Keratinocyte (primary cell): ENCODE measurements at regions not wholly inside any gene's neighbourhood (a gene's known extent, or its start where the extent isn't known, plus 50 kb on each side); places are given as distances from the start of the nearest gene placed in this dataset.

Experiments
- DNase-seq: peaks from one replicate; pipeline ENCODE4 v3.0.0-alpha.2; 2011; ENCODE audit warnings: low read depth, missing footprints, low spot score
- FAIRE-seq: peaks from 2 replicates; lab custom pipeline; 2011; peaks lifted over from hg19 to GRCh38; lab: Jason Lieb, UNC
- H2AFZ ChIP-seq: 2 replicates; pipeline ENCODE4 v1.6.0; 2012; ENCODE audit warnings: low read length, control low read depth, inconsistent platforms; ENCODE audit not compliant: control insufficient read depth
- H3K27ac ChIP-seq: 2 replicates; pipeline ENCODE4 v1.5.1; 2011; ENCODE audit warnings: low read length; ENCODE audit not compliant: control insufficient read depth, insufficient read depth
- H3K27me3 ChIP-seq: 3 replicates; pipeline ENCODE4 v1.6.0; 2011; ENCODE audit warnings: low read length; ENCODE audit not compliant: control insufficient read depth, insufficient read depth; ENCODE audit errors: extremely low read depth
- H3K36me3 ChIP-seq, 2 experiments: 2 replicates in 1 of 2; 3 replicates in 1 of 2; pipeline ENCODE4 v1.5.1; 2011; ENCODE audit warnings: low read length in 2 of 2, mild to moderate bottlenecking in 1 of 2; ENCODE audit not compliant: control insufficient read depth in 2 of 2, insufficient read depth in 2 of 2; ENCODE audit errors: extremely low read depth in 1 of 2
- H3K4me1 ChIP-seq: 3 replicates; pipeline ENCODE4 v1.5.1; 2011; ENCODE audit warnings: low read length; ENCODE audit not compliant: control insufficient read depth, insufficient read depth; ENCODE audit errors: extremely low read depth
- H3K4me2 ChIP-seq: 3 replicates; pipeline ENCODE4 v1.6.0; 2011; ENCODE audit warnings: low read depth, low read length; ENCODE audit not compliant: control insufficient read depth, insufficient read depth; ENCODE audit errors: extremely low read depth
- H3K4me3 ChIP-seq, 3 experiments: fragments of 200-600 bp in 1 of 3; sonication (generic) in 1 of 3; 2 replicates in 2 of 3; 3 replicates in 1 of 3; pipeline ENCODE4 v1.5.1; 2011 to 2016; ENCODE audit warnings: low read length in 3 of 3, mild to moderate bottlenecking in 3 of 3, control low read depth in 2 of 3, inconsistent platforms in 1 of 3, low read depth in 1 of 3, mixed read lengths in 1 of 3, mixed run types in 1 of 3, moderate library complexity in 1 of 3; ENCODE audit not compliant: control insufficient read depth in 2 of 3, insufficient read depth in 2 of 3; ENCODE audit errors: extremely low read depth in 1 of 3
- H3K79me2 ChIP-seq: 2 replicates; pipeline ENCODE4 v1.6.0; 2012; ENCODE audit warnings: low read length; ENCODE audit not compliant: control insufficient read depth, insufficient read depth
- H3K9ac ChIP-seq: 3 replicates; pipeline ENCODE4 v1.6.0; 2011; ENCODE audit warnings: low read length; ENCODE audit not compliant: control insufficient read depth, insufficient read depth; ENCODE audit errors: extremely low read depth
- H3K9me1 ChIP-seq: 3 replicates; pipeline ENCODE4 v1.6.0; 2011; ENCODE audit warnings: low read length; ENCODE audit not compliant: control insufficient read depth, insufficient read depth; ENCODE audit errors: extremely low read depth
- H3K9me3 ChIP-seq: 2 replicates; pipeline ENCODE4 v1.5.1; 2012; ENCODE audit warnings: low read depth, low read length; ENCODE audit not compliant: control insufficient read depth
- H4K20me1 ChIP-seq: 3 replicates; pipeline ENCODE4 v1.6.0; 2011; ENCODE audit warnings: low read length; ENCODE audit not compliant: control insufficient read depth, insufficient read depth; ENCODE audit errors: extremely low read depth
- EZH2 ChIP-seq: IDR thresholded peaks from one replicate; pipeline ENCODE4 v1.6.1; 2012; ENCODE audit warnings: inconsistent platforms, mild to moderate bottlenecking, low read length, moderate library complexity
- dilution Hi-C: fragments of 300-500 bp; cut with MboI; formaldehyde crosslinking; loops from one replicate; pipeline ENCODE4 v1.7.0; 2020; ENCODE audit warnings: low sequenced_read_pairs; ENCODE audit not compliant: extremely low pct_ligation_motif_present
- TF ChIP-seq, protein P1 (sequence below), 3 experiments: IDR thresholded peaks in 1 of 3; conservative IDR thresholded peaks in 1 of 3; optimal IDR thresholded peaks in 1 of 3; 2 replicates in 2 of 3; 3 replicates in 1 of 3; pipeline versions ENCODE3 to v1.5.1; 2011; ENCODE audit warnings: low read length in 3 of 3, mild to moderate bottlenecking in 3 of 3, moderate library complexity in 2 of 3, control low read depth in 1 of 3, inconsistent platforms in 1 of 3; ENCODE audit not compliant: insufficient read depth in 2 of 3; ENCODE audit errors: extremely low read depth in 1 of 3

DNA sequence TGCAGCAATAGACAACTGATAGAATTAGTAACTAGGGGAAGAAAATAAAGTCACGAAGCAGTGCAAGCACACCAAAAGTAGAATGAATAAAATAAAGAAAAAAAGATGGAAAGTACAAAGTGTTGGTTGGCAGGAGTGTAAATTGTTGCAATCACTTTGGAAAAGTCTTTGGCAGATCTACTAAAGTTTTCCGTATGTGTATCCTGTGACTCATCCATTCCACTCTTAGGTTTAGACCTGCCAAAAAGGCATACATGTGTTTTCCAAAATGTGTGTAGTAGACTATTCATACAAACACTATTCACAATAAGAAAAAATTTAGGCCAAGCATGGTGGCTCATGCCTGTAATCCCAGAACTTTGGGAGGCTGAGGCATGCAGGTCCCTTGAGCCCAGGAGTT lies 282.1 kb upstream of the FSIP2 start:
- dilution Hi-C loops, result no loop called here
- Histone ChIP-seq H3K9me1 (no peaks in the 10 kb centered on the region), H3K79me2 (peaks cover 4% of the 10 kb centered on the region), H4K20me1 (no peaks in the 10 kb centered on the region), H3K4me3 (no peak overlapping the region), H3K4me2 (peak overlapping the region; percentile 47), H3K27ac (no peak overlapping the region), H2AFZ (no peak overlapping the region), H3K9me3 (no peaks in the 10 kb centered on the region), H3K4me1 (peaks cover 8% of the 10 kb centered on the region), H3K27me3 (no peaks in the 10 kb centered on the region), H3K9ac (no peak overlapping the region), H3K36me3 (peaks cover under 1 to 2% of the 10 kb centered on the region in 2 experiments)
- no peak for TF ChIP-seq EZH2
- TF ChIP-seq, protein P1, sequence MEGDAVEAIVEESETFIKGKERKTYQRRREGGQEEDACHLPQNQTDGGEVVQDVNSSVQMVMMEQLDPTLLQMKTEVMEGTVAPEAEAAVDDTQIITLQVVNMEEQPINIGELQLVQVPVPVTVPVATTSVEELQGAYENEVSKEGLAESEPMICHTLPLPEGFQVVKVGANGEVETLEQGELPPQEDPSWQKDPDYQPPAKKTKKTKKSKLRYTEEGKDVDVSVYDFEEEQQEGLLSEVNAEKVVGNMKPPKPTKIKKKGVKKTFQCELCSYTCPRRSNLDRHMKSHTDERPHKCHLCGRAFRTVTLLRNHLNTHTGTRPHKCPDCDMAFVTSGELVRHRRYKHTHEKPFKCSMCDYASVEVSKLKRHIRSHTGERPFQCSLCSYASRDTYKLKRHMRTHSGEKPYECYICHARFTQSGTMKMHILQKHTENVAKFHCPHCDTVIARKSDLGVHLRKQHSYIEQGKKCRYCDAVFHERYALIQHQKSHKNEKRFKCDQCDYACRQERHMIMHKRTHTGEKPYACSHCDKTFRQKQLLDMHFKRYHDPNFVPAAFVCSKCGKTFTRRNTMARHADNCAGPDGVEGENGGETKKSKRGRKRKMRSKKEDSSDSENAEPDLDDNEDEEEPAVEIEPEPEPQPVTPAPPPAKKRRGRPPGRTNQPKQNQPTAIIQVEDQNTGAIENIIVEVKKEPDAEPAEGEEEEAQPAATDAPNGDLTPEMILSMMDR (optimal IDR thresholded peaks at IDR 0.05 in 1 of 3, IDR thresholded peaks at IDR 0.05 in 1 of 3, conservative IDR thresholded peaks at IDR 0.05 in 1 of 3; ENCODE audit: extremely low read depth in 1 of 3, insufficient read depth in 2 of 3, low read length in 3 of 3), result no peak
- peak; percentile 48 for DNase-seq
- peak; percentile 84 for FAIRE-seq

DNA sequence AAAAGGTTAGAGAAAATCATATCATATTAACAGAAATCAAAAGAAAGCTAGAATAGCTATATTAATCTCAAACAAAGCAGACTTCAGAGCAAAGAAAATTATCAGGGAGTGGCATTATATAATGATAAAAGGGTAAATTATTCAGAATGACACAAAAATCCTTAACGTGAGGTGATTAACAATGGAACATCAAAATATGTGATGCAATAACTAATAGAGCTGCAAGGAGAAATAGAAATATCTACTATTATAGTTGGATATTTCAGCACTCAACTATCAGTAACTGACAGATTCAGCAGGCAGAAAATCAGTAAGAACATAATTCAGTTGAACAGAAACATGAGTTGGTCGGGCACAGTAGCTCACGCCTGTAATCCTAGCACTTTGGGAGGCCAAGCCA lies 275.1 kb upstream of the FSIP2 start:
- H3K9me1 ChIP-seq, result no peaks in the 10 kb centered on the region
- peaks cover 2% of the 10 kb centered on the region for H3K79me2 ChIP-seq
- H3K27ac ChIP-seq, result no peak overlapping the region
- no peaks in the 10 kb centered on the region for H3K36me3 ChIP-seq
- dilution Hi-C loops, result no loop called here
- FAIRE-seq, result no peak
- no peak overlapping the region for H2AFZ ChIP-seq
- H3K4me1 ChIP-seq, result no peaks in the 10 kb centered on the region
- no peaks in the 10 kb centered on the region for H3K27me3 ChIP-seq
- no peak overlapping the region for H3K4me3 ChIP-seq
- DNase-seq, result no peak
- no peak overlapping the region for H3K9ac ChIP-seq
- H4K20me1 ChIP-seq, result no peaks in the 10 kb centered on the region
- no peak overlapping the region for H3K4me2 ChIP-seq
- no peak for TF ChIP-seq EZH2
- TF ChIP-seq, protein P1 (optimal IDR thresholded peaks at IDR 0.05 in 1 of 3, IDR thresholded peaks at IDR 0.05 in 1 of 3, conservative IDR thresholded peaks at IDR 0.05 in 1 of 3; ENCODE audit: extremely low read depth in 1 of 3, insufficient read depth in 2 of 3, low read length in 3 of 3), result no peak
- H3K9me3 ChIP-seq, result no peaks in the 10 kb centered on the region
